ENCODE measurements at regions not wholly inside any gene's neighbourhood (a gene's known extent, or its start where the extent isn't known, plus 50 kb on each side); places are given as distances from the start of the nearest gene placed in this dataset.

GRCh38 chrX:78378476-78379115 lies 51.2 kb upstream of the CYSLTR1 start:
- H3K4me1 ChIP-seq (ENCODE audit: insufficient read depth, low read length) = no peaks in the 10 kb centered on the region
- DNase-seq = no peak
- no peak overlapping the region for H3K4me3 ChIP-seq (ENCODE audit: low read length)
- ChIA-PET POLR2A (no interaction called here), CTCF (no interaction called here)
- no peaks in the 10 kb centered on the region for H3K36me3 Mint-ChIP-seq
- H3K9me3 Mint-ChIP-seq = peaks cover 0 to 11% (median 0%) of the 10 kb centered on the region in 5 donors
- peaks cover 0 to 4% of the 10 kb centered on the region in 2 donors for H3K27me3 Mint-ChIP-seq
- H3K27me3 ChIP-seq (ENCODE audit: insufficient read depth, low read length, poor library complexity, severe bottlenecking) = no peaks in the 10 kb centered on the region
- H3K4me1 Mint-ChIP-seq = peaks cover 0 to 9% (median 9%) of the 10 kb centered on the region in 3 donors
- H3K36me3 ChIP-seq (ENCODE audit: insufficient read depth, low read length) = no peaks in the 10 kb centered on the region
- H3K27ac ChIP-seq (ENCODE audit: low read depth, low read length) = no peak overlapping the region
- H3K9me3 ChIP-seq (ENCODE audit: low read length) = no peaks in the 10 kb centered on the region
- no peak overlapping the region for H3K4me3 Mint-ChIP-seq
- H3K27ac Mint-ChIP-seq = no peak overlapping the region
